ENCODE measurements at regions not wholly inside any gene's neighbourhood (a gene's known extent, or its start where the extent isn't known, plus 50 kb on each side); places are given as distances from the start of the nearest gene placed in this dataset.

DNA sequence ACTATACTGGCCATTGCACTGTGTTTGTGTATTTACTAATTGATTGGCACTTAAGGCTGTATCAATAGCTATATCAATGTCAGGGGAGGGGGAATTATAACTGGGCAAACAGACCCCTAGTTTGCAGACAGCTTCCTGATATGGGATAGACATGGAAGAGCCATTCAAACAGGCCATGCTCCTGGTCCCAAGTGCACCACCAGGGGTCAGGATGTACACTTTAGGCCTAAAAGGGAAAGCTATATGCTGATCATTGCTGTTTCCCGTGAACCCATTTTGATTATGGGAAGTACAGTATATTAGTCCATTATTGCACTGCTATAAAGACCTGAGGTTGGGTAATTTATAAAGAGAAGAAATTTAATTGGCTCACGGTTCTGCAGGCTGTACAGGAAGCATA is 124.9 kb upstream of the BACE2 start:
- Histone ChIP-seq H3K4me3 (no peak overlapping the region), H3K27ac (no peak overlapping the region), H3K36me3 (no peaks in the 10 kb centered on the region), H3K27me3 (peaks cover 4% of the 10 kb centered on the region), H3K4me1 (no peaks in the 10 kb centered on the region), H3K9me3 (no peaks in the 10 kb centered on the region)
- ATAC-seq = no peak
- 63 to 86% methylated on average over 1 to 2 of the region's 2 CpGs for WGBS, 2 donors (ENCODE audit: low coverage in 1 of 2)
- TF ChIP-seq, protein P1, sequence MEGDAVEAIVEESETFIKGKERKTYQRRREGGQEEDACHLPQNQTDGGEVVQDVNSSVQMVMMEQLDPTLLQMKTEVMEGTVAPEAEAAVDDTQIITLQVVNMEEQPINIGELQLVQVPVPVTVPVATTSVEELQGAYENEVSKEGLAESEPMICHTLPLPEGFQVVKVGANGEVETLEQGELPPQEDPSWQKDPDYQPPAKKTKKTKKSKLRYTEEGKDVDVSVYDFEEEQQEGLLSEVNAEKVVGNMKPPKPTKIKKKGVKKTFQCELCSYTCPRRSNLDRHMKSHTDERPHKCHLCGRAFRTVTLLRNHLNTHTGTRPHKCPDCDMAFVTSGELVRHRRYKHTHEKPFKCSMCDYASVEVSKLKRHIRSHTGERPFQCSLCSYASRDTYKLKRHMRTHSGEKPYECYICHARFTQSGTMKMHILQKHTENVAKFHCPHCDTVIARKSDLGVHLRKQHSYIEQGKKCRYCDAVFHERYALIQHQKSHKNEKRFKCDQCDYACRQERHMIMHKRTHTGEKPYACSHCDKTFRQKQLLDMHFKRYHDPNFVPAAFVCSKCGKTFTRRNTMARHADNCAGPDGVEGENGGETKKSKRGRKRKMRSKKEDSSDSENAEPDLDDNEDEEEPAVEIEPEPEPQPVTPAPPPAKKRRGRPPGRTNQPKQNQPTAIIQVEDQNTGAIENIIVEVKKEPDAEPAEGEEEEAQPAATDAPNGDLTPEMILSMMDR (IDR thresholded peaks at IDR 0.05) = peak in 1 of 4 experiments; percentile 11
- no peak for TF ChIP-seq EP300 (IDR thresholded peaks at IDR 0.05)

DNA sequence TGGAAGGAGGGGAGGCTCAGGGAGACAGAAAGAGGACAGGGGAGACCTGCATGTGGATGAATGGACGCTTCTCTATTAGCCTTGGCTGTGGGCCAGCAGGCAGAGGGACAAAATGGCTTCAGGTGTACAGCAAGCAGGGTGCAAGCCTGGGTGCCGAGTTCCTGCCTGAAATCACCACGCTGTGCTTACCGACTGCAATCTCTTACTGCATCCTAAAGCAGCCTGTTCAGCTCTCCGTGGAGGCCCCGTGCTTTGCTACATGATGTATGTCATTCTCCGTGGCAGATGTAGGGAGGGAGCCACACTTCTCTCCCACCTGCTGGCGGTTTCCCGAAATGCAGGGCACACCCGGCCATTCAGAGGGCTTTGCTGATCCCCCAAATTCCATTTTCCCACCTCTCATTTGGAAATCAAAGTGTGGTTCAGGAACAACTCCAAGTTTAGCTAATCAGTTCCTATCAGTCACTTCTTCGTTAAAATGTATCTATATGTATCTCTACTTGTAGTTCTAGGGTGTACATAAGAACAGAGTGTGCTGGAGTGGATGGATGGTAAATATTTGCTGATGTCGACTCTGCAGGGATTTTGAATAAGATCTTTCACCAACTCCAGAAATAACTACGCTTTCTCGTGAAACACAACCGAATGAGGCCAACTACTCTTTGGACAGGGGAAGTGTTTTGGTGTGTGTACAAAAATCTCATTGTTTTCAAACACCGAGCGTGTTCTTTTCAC is 122.3 kb upstream of the BACE2 start:
- no peaks in the 10 kb centered on the region for H3K9me3 ChIP-seq
- no peak overlapping the region for H3K27ac ChIP-seq
- no peaks in the 10 kb centered on the region for H3K27me3 ChIP-seq
- no peaks in the 10 kb centered on the region for H3K4me1 ChIP-seq
- TF ChIP-seq POLR2A (IDR thresholded peaks at IDR 0.05) (no peak), EP300 (IDR thresholded peaks at IDR 0.05) (no peak), POLR2AphosphoS5 (IDR thresholded peaks at IDR 0.05) (no peak)
- TF ChIP-seq, protein P1 (IDR thresholded peaks at IDR 0.05) = no peak
- 46 to 54% methylated on average over 14 to 17 of the region's 17 CpGs for WGBS, 2 donors (ENCODE audit: low coverage in 1 of 2)
- no peak overlapping the region for H3K4me3 ChIP-seq
- no peaks in the 10 kb centered on the region for H3K36me3 ChIP-seq
- no peak for ATAC-seq

DNA sequence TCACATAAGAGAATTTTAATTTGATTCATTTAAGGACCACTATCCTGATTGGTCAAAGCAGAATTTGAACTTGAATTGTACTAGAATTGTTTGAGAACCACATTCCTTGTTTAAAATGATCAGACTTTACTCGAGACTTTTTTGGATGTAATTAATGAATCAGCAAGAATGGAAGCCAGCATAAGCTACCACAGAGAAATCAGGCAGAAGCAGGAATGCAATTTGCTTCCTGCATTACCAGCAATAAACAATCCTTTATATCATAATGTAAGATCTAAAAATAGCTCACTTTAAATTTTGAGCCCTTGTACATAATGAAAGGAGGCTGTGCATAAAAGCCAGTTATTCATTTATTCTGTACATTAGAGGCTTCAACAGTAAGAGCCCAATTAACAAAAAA is 119.8 kb upstream of the BACE2 start:
- no peak overlapping the region for H3K27ac ChIP-seq
- no peaks in the 10 kb centered on the region for H3K9me3 ChIP-seq
- WGBS, 2 donors (ENCODE audit: low coverage in 1 of 2) = 5 to 60% methylated on average over 1 of the region's 1 CpG
- H3K27me3 ChIP-seq = no peaks in the 10 kb centered on the region
- H3K4me3 ChIP-seq = no peak overlapping the region
- H3K36me3 ChIP-seq = no peaks in the 10 kb centered on the region
- no peak for ATAC-seq
- no peak for TF ChIP-seq POLR2AphosphoS5 (IDR thresholded peaks at IDR 0.05)
- no peak for TF ChIP-seq POLR2A (IDR thresholded peaks at IDR 0.05)
- TF ChIP-seq, protein P1 (IDR thresholded peaks at IDR 0.05) = no peak
- no peak for TF ChIP-seq EP300 (IDR thresholded peaks at IDR 0.05)
- H3K4me1 ChIP-seq = no peaks in the 10 kb centered on the region

DNA sequence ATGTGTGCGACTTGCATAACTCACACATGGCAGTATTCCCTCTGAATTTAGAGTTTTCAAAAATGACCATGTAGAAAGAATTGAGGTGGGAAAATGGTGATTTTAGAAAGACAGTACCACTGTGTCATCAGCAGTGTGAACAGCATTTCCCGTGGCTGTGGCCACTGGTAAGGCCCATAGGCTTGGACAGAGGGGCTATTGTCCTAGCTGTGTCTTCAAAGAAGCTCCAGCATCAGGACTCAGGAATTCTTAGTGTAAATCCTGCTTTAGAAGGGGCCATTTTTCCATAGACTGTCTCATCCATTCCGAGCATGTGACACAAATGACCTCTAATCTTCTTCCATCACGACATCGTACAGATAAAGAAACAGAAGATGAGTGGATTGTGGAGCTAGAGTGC is 119.3 kb upstream of the BACE2 start:
- TF ChIP-seq POLR2A (IDR thresholded peaks at IDR 0.05) = no peak
- TF ChIP-seq, protein P1 (IDR thresholded peaks at IDR 0.05) = no peak
- no peak for TF ChIP-seq POLR2AphosphoS5 (IDR thresholded peaks at IDR 0.05)
- TF ChIP-seq EP300 (IDR thresholded peaks at IDR 0.05) = no peak
- Histone ChIP-seq H3K4me1 (no peaks in the 10 kb centered on the region), H3K27me3 (no peaks in the 10 kb centered on the region), H3K27ac (no peak overlapping the region), H3K4me3 (no peak overlapping the region), H3K36me3 (no peaks in the 10 kb centered on the region), H3K9me3 (no peaks in the 10 kb centered on the region)
- no peak for ATAC-seq
- WGBS, 2 donors (ENCODE audit: low coverage in 1 of 2) = 60 to 72% methylated on average over 1 to 5 of the region's 5 CpGs

DNA sequence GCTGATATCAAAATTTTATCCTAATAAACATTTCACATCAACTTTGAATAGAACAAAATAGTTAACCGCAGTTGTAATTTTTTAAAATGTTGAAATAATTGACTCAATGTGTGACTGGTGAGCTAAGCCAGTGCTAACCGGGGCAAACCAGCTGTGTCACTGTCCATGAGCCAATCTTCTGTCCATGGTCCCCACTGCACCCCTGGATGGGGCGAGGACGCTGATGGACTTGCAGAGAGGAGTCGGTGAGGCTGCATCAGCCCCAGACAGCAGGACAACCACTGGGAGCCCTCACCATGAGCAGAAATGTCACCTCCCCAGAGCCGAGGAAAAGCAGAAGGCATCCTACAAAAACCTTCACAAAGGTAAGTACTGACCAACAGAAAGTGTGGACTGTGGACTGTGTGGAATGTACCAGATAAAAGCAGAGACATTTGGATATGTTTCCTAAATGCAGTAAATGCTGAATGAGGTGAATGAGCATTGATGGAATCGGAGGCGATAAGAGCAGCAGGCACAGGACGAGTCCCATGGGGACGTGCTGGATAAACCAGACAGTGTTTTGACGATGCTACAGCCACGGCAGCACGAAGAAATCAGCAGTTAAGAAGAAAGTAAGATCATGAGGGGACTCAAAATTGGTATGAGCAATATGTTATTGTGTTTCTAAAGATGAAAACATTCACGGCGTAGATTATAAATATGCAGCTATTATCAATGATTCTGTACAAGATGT is 115.0 kb upstream of the BACE2 start:
- ATAC-seq = no peak
- Histone ChIP-seq H3K4me3 (no peak overlapping the region), H3K27ac (no peak overlapping the region), H3K4me1 (no peaks in the 10 kb centered on the region), H3K27me3 (no peaks in the 10 kb centered on the region), H3K9me3 (no peaks in the 10 kb centered on the region), H3K36me3 (no peaks in the 10 kb centered on the region)
- WGBS, 2 donors (ENCODE audit: low coverage in 1 of 2) = 84% methylated on average over 10 to 11 of the region's 15 CpGs
- TF ChIP-seq EP300 (IDR thresholded peaks at IDR 0.05) (no peak), POLR2A (IDR thresholded peaks at IDR 0.05) (no peak), POLR2AphosphoS5 (IDR thresholded peaks at IDR 0.05) (no peak)
- TF ChIP-seq, protein P1 (IDR thresholded peaks at IDR 0.05) = no peak

Data from gastroesophageal sphincter (tissue), 4 donors.